T-cell (primary cell): ENCODE measurements at regions not wholly inside any gene's neighbourhood (a gene's known extent, or its start where the extent isn't known, plus 50 kb on each side); places are given as distances from the start of the nearest gene placed in this dataset.

Source experiments
- ATAC-seq, 4 experiments: fragments of 200-7000 bp in 3 of 4; fragments of 150-1000 bp in 1 of 4; cut with Tn5 transposase; replicated peaks in 1 of 4; 1 replicate in 3 of 4; 2 replicates in 1 of 4; pipeline ENCODE4 v1.10.0; 2021; ENCODE audit warnings: moderate library complexity in 3 of 4, mild to moderate bottlenecking in 2 of 4, moderate number of reproducible peaks in 1 of 4
- CTCF ChIA-PET, 2 donors: fragments of 300-600 bp; sonication (Branson Sonifier 250); formaldehyde crosslinking; loops; one replicate each; lab custom pipeline; 2022; ENCODE audit warnings: antibody characterized with exemption in 2 of 2; lab: Charles Lee
- POLR2A ChIA-PET, 2 donors: fragments of 300-600 bp; sonication (Branson Sonifier 250); formaldehyde crosslinking; loops; one replicate each; lab custom pipeline; 2022; ENCODE audit warnings: antibody characterized with exemption in 2 of 2; lab: Charles Lee
- DNase-seq, 35 experiments: peaks; one replicate each; pipeline versions ENCODE4 v3.0.0 to v3.0.0-alpha.2; 2013 to 2023
- H3K27ac ChIP-seq: one replicate; pipeline ENCODE4 v1.5.1; 2013; ENCODE audit warnings: low read length
- H3K27me3 ChIP-seq, 2 experiments: replicated peaks in 1 of 2; 1 replicate in 1 of 2; 2 replicates in 1 of 2; pipeline versions ENCODE4 v1.6.1 to v1.7.0; 2013; ENCODE audit warnings: low read length in 1 of 2, mixed read lengths in 1 of 2; ENCODE audit not compliant: control insufficient read depth in 2 of 2, insufficient read depth in 2 of 2; ENCODE audit errors: extremely low read depth in 1 of 2
- H3K36me3 ChIP-seq, 2 donors: 1 replicate in 1 of 2; 2 replicates in 1 of 2; pipeline versions ENCODE4 v1.6.1 to v1.7.0; 2013; ENCODE audit warnings: low read length in 1 of 2; ENCODE audit not compliant: control insufficient read depth in 2 of 2, insufficient read depth in 1 of 2; ENCODE audit errors: extremely low read depth in 1 of 2
- H3K4me1 ChIP-seq, 2 experiments: 1 replicate in 1 of 2; 2 replicates in 1 of 2; pipeline versions ENCODE4 v1.6.1 to v1.7.0; 2013; ENCODE audit warnings: low read length in 2 of 2, mixed read lengths in 1 of 2; ENCODE audit not compliant: insufficient read depth in 2 of 2, control insufficient read depth in 1 of 2; ENCODE audit errors: extremely low read depth in 1 of 2
- H3K4me3 ChIP-seq, 2 donors: 1 replicate in 1 of 2; 2 replicates in 1 of 2; pipeline versions ENCODE4 v1.5.1 to v1.7.0; 2013; ENCODE audit warnings: mild to moderate bottlenecking in 2 of 2, low read length in 1 of 2, moderate library complexity in 1 of 2; ENCODE audit not compliant: control insufficient read depth in 1 of 2; ENCODE audit errors: extremely low read depth in 1 of 2
- H3K9me3 ChIP-seq: 2 replicates; pipeline ENCODE4 v1.7.0; 2013
- H3K27ac Mint-ChIP-seq, 2 donors: one replicate each; pipeline ENCODE4 v1.8.0; 2020 to 2021; ENCODE audit warnings: mild to moderate bottlenecking in 2 of 2, mixed read lengths in 2 of 2
- H3K27me3 Mint-ChIP-seq, 2 donors: one replicate each; pipeline ENCODE4 v1.8.0; 2021 to 2022; ENCODE audit warnings: mixed read lengths in 2 of 2
- H3K36me3 Mint-ChIP-seq: one replicate; pipeline ENCODE4 v1.8.0; 2021; ENCODE audit warnings: mixed read lengths
- H3K4me1 Mint-ChIP-seq, 3 donors: one replicate each; pipeline ENCODE4 v1.8.0; 2020 to 2022; ENCODE audit warnings: mixed read lengths in 3 of 3, mild to moderate bottlenecking in 1 of 3
- H3K4me3 Mint-ChIP-seq, 3 donors: one replicate each; pipeline ENCODE4 v1.8.0; 2020 to 2022; ENCODE audit warnings: mild to moderate bottlenecking in 3 of 3, mixed read lengths in 3 of 3, moderate library complexity in 3 of 3
- H3K9me3 Mint-ChIP-seq, 3 donors: one replicate each; pipeline ENCODE4 v1.8.0; 2020 to 2022; ENCODE audit warnings: mixed read lengths in 3 of 3
- WGBS: methylation state at CpG from one replicate; pipeline ENCODE4 v1.1.5; 2013; ENCODE audit warnings: missing lambda C conversion rate; ENCODE audit not compliant: insufficient coverage; 5-methylcytosine and 5-hydroxymethylcytosine counted together

DNA sequence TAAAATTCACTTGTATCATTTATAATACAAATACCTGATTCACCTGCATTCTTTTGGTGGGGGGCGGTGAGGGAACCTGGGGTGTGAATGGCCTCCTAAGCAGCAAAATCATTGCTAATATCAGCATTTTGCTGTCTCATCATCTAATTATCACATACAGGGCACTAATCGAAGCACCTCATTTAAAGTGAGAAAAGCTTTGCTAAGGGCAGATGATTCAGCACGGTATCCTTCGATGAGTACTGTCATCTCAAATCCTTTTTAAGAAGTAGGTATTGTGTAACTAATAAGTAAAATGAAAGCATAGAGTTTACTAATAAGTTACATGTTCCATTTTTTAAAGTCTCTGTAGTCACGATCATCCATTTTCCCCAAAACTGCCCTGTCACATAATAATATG is 278.1 kb upstream of the SOX5 start:
- Mint-ChIP-seq H3K4me1 (no peaks in the 10 kb centered on the region), H3K27me3 (peaks cover 0 to 5% of the 10 kb centered on the region in 2 donors), H3K9me3 (peaks cover 0 to 9% (median 3%) of the 10 kb centered on the region in 3 donors), H3K4me3 (no peak overlapping the region), H3K27ac (no peak overlapping the region), H3K36me3 (no peaks in the 10 kb centered on the region)
- no CpG with 5 or more reads among the region's 5 CpGs for WGBS
- ChIA-PET CTCF (no interaction called here), POLR2A (no interaction called here)
- no peaks in the 10 kb centered on the region for H3K27me3 ChIP-seq
- no peaks in the 10 kb centered on the region for H3K4me1 ChIP-seq
- no peaks in the 10 kb centered on the region for H3K36me3 ChIP-seq
- no peak overlapping the region for H3K27ac ChIP-seq
- H3K9me3 ChIP-seq = no peaks in the 10 kb centered on the region
- DNase-seq = no peak
- no peak for ATAC-seq
- no peak overlapping the region for H3K4me3 ChIP-seq

- Histone ChIP-seq H3K9me3 (no peaks in the 10 kb centered on the region), H3K36me3 (no peaks in the 10 kb centered on the region), H3K4me1 (no peaks in the 10 kb centered on the region), H3K27ac (no peak overlapping the region), H3K4me3 (no peak overlapping the region), H3K27me3 (no peaks in the 10 kb centered on the region)
- Mint-ChIP-seq H3K4me3 (no peak overlapping the region), H3K36me3 (no peaks in the 10 kb centered on the region), H3K27ac (no peak overlapping the region), H3K27me3 (peaks cover 0 to 5% of the 10 kb centered on the region in 2 donors), H3K4me1 (no peaks in the 10 kb centered on the region), H3K9me3 (peaks cover 0 to 9% (median 3%) of the 10 kb centered on the region in 3 donors)
- DNase-seq = no peak
- 51% methylated on average over 4 of the region's 9 CpGs for WGBS
- ChIA-PET POLR2A (no interaction called here), CTCF (no interaction called here)
- no peak for ATAC-seq
Measured at GRCh38 chr12:24226745-24227350, 277.4 kb upstream of the SOX5 start.

GRCh38 chr12:24224401-24224800 is 274.9 kb upstream of the SOX5 start:
- H3K4me3 Mint-ChIP-seq = no peak overlapping the region
- H3K27me3 Mint-ChIP-seq = peaks cover 0 to 5% of the 10 kb centered on the region in 2 donors
- ATAC-seq = no peak
- no peak for DNase-seq
- Histone ChIP-seq H3K4me3 (no peak overlapping the region), H3K4me1 (no peaks in the 10 kb centered on the region), H3K9me3 (no peaks in the 10 kb centered on the region), H3K27ac (no peak overlapping the region), H3K27me3 (no peaks in the 10 kb centered on the region), H3K36me3 (no peaks in the 10 kb centered on the region)
- no peak overlapping the region for H3K27ac Mint-ChIP-seq
- peaks cover 0 to 13% (median 3%) of the 10 kb centered on the region in 3 donors for H3K9me3 Mint-ChIP-seq
- H3K36me3 Mint-ChIP-seq = no peaks in the 10 kb centered on the region
- CTCF ChIA-PET = no interaction called here
- H3K4me1 Mint-ChIP-seq = no peaks in the 10 kb centered on the region
- POLR2A ChIA-PET = no interaction called here

- ChIA-PET CTCF (no interaction called here), POLR2A (no interaction called here)
- Mint-ChIP-seq H3K27ac (no peak overlapping the region), H3K9me3 (peaks cover 0 to 13% (median 3%) of the 10 kb centered on the region in 3 donors), H3K4me3 (no peak overlapping the region), H3K4me1 (no peaks in the 10 kb centered on the region), H3K36me3 (no peaks in the 10 kb centered on the region), H3K27me3 (peaks cover 0 to 4% of the 10 kb centered on the region in 2 donors)
- Histone ChIP-seq H3K9me3 (no peaks in the 10 kb centered on the region), H3K4me1 (no peaks in the 10 kb centered on the region), H3K27ac (no peak overlapping the region), H3K4me3 (no peak overlapping the region), H3K27me3 (no peaks in the 10 kb centered on the region), H3K36me3 (no peaks in the 10 kb centered on the region)
- 90% methylated on average over 8 of the region's 9 CpGs for WGBS
- ATAC-seq (no peak), DNase-seq (no peak)
Measured at GRCh38 chr12:24223926-24224325, 274.5 kb upstream of the SOX5 start.

GRCh38 chr12:24222968-24223367 is 273.5 kb upstream of the SOX5 start:
- ChIA-PET POLR2A (no interaction called here), CTCF (no interaction called here)
- no peaks in the 10 kb centered on the region for H3K9me3 ChIP-seq
- H3K4me3 Mint-ChIP-seq = no peak overlapping the region
- no peaks in the 10 kb centered on the region for H3K4me1 Mint-ChIP-seq
- no peak for DNase-seq
- no peak overlapping the region for H3K27ac ChIP-seq
- H3K9me3 Mint-ChIP-seq = peaks cover 0 to 13% (median 4%) of the 10 kb centered on the region in 3 donors
- no peaks in the 10 kb centered on the region for H3K36me3 Mint-ChIP-seq
- WGBS = no CpG with 5 or more reads among the region's 1 CpG
- H3K27me3 Mint-ChIP-seq = no peaks in the 10 kb centered on the region
- H3K27ac Mint-ChIP-seq = no peak overlapping the region
- ATAC-seq = no peak
- no peaks in the 10 kb centered on the region for H3K36me3 ChIP-seq
- no peaks in the 10 kb centered on the region for H3K27me3 ChIP-seq
- no peaks in the 10 kb centered on the region for H3K4me1 ChIP-seq
- no peak overlapping the region for H3K4me3 ChIP-seq

- ATAC-seq = no peak
- Mint-ChIP-seq H3K9me3 (peaks cover 0 to 3% (median 0%) of the 10 kb centered on the region in 3 donors), H3K27ac (no peak overlapping the region), H3K27me3 (no peaks in the 10 kb centered on the region), H3K4me1 (no peaks in the 10 kb centered on the region), H3K4me3 (no peak overlapping the region), H3K36me3 (no peaks in the 10 kb centered on the region)
- CTCF ChIA-PET = interaction anchor here in 1 of 2 donors (0.6 kb wide), 1 partner anchor 417 kb away, joined by 5 read pairs; no protein-coding TSS in a partner anchor
- no peak for DNase-seq
- Histone ChIP-seq H3K27ac (no peak overlapping the region), H3K36me3 (no peaks in the 10 kb centered on the region), H3K4me1 (no peaks in the 10 kb centered on the region), H3K27me3 (no peaks in the 10 kb centered on the region), H3K4me3 (no peak overlapping the region), H3K9me3 (no peaks in the 10 kb centered on the region)
- no CpG with 5 or more reads among the region's 2 CpGs for WGBS
- POLR2A ChIA-PET = no interaction called here
Measured at GRCh38 chr12:24212496-24212895, 263.0 kb upstream of the SOX5 start.

DNA sequence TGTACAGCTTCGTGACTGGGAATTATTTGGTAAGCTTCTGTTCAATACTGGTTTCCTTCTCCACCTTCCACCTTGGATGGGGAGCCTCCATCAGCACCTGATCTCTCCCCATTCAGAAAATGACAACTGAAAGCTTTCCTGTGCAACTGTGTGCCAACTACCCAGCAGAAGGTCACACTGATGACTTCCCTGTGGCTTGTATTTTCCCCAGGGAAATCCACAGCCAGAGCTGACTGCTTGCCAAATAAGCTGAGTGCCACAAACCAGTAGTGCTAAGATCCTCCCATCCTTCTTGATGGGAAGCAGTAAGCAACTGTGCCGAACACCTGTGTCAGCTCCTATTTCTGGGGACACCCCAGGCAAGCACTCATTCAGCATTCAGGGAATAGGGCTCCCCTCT is 257.2 kb upstream of the SOX5 start:
- H3K9me3 ChIP-seq = no peaks in the 10 kb centered on the region
- Mint-ChIP-seq H3K27me3 (no peaks in the 10 kb centered on the region), H3K36me3 (no peaks in the 10 kb centered on the region), H3K4me1 (no peaks in the 10 kb centered on the region), H3K4me3 (no peak overlapping the region), H3K9me3 (peaks cover 3 to 4% (median 4%) of the 10 kb centered on the region in 3 donors), H3K27ac (no peak overlapping the region)
- 71% methylated on average over 1 of the region's 2 CpGs for WGBS
- no peaks in the 10 kb centered on the region for H3K36me3 ChIP-seq
- CTCF ChIA-PET = no interaction called here
- H3K27ac ChIP-seq = no peak overlapping the region
- DNase-seq (no peak), ATAC-seq (no peak)
- no peaks in the 10 kb centered on the region for H3K4me1 ChIP-seq
- POLR2A ChIA-PET = no interaction called here
- H3K4me3 ChIP-seq = no peak overlapping the region
- no peaks in the 10 kb centered on the region for H3K27me3 ChIP-seq
